Fibroblast of skin of right biceps (primary cell): ENCODE measurements at regions not wholly inside any gene's neighbourhood (a gene's known extent, or its start where the extent isn't known, plus 50 kb on each side); places are given as distances from the start of the nearest gene placed in this dataset.
"Not testable (repeated sequence)": the region's sequence is repeated elsewhere in the genome, so short reads cannot be mapped to it uniquely, and the experiment has no call there.

Experiments used
- DNase-seq: peaks from one replicate; pipeline ENCODE4 v3.0.0-alpha.2; 2013

GRCh38 chr10:131567279-131568162 is 256.0 kb upstream of the TCERG1L start:
- DNase-seq, result no peak

DNA sequence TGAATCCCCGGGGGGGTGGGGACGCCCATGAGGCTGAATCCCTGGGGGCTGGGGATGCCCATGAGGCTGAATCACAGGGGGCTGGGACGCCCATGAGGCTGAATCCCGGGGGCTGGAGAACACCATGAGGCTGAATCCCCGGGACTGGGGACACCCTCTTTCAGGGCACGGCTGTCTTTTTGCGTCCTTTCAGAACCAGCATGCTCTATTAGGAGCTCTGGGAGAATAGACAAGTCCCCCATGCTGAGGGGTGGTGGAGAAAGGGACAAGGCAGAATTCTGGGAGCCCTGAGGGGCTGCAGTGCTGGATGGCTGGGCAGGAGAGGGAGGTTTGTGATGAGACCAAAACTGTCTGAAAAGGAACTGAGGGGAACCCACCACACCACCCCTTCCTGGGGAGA is 257.3 kb upstream of the TCERG1L start:
- DNase-seq, result no peak

DNA sequence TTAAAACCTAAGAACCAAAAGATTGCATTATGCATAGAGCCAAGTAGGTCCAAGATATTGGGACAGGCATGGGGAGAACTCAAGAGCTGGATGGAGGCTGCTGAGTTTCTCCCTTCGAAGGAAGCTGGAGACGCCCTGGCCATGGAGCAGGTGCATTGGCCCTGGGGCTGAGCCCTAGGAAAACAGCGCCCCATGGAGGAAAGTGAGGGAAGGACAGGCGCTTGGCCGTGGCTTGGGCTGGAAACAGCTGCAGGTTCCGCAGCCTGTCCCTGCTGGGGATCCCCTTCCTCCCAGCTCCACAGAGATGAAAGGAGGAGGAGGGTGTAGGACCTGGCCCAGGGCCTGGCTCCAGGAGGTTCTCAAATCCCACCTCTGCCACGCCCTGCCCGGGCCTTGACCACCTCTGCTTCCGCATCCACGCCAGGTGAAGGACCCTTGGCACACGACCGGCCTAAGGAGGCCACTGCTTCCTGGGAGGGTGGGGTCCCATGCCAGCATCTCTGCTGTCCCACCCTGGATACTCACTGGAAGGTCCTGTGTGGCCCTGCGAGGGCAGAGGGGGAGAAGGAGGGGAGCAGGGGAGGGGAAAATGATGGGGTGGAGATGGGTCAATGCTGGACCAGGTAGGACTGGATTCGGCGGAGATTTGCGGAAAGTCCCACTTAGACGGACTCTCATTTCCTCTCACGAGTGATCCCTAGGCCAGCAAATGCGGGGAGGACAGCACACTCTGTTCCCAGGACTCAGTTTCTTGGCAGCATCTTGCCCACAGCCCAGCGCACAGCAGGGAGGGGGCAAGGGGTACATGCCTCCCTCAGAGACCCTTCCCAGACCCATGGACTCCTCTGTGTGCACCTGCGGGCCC is 258.6 kb upstream of the TCERG1L start:
- DNase-seq, result no peak

- DNase-seq, result no peak
Observed at GRCh38 chr10:131570716-131571307, 259.3 kb upstream of the TCERG1L start.

- no peak for DNase-seq
Observed at GRCh38 chr10:131571346-131571745, 259.8 kb upstream of the TCERG1L start.

- DNase-seq, result no peak
Observed at GRCh38 chr10:131571865-131572264, 260.3 kb upstream of the TCERG1L start.

DNA sequence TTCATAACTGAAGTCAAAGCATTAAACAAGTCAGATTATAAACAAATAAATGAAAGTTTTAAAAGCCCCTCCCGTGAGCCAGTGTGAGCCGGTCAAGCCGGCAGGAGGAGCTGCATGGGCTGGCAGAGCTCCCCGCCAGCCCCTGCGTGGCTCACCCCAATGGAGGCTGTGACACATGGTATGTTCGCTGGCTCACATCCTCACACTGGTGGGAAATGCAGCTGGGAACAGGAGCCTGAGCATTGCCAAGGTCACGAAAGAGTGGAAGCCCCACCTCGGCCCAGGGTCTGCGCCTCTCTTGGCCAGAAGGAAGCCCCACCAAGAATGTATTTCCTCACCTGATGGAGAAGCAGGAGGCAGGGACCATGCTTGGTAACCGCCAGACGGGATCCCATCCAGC is 261.7 kb upstream of the TCERG1L start:
- no peak for DNase-seq

DNA sequence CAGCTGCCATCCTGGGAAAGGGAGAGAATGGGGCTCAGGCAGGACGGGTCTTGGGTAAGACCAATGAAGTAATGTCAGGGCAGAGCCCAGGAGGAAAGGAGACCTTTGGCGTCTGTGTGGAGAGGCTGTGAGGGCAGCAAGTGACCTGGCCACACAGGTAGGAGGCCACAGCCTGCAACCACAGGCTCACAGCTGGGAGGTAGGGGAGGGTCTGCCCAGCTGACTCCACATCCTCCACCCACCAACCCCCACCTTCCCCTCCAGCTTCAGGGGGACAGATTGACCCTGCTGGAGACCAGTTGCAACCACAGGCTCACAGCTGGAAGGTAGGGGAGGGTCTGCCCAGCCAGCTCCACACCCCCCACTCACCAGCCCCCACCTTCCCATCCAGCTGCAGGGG is 262.2 kb upstream of the TCERG1L start:
- DNase-seq, result no peak

DNA sequence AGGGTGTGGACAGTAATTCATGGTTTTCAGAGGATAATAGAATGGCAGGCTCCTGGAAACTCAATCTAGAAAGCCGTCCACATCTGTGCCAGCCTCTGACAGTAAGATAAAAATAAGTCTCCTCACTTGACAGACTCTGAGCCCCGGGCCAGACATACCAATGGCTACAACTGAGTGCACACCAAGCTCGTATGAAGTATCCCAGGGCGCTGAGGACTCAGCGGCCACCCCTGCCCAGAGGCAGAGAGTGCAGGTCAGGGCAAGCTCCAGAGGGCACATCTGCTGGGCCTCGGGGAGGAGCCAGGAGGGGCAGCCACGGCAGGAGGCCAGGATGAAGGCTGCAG is 262.8 kb upstream of the TCERG1L start:
- no peak for DNase-seq

DNA sequence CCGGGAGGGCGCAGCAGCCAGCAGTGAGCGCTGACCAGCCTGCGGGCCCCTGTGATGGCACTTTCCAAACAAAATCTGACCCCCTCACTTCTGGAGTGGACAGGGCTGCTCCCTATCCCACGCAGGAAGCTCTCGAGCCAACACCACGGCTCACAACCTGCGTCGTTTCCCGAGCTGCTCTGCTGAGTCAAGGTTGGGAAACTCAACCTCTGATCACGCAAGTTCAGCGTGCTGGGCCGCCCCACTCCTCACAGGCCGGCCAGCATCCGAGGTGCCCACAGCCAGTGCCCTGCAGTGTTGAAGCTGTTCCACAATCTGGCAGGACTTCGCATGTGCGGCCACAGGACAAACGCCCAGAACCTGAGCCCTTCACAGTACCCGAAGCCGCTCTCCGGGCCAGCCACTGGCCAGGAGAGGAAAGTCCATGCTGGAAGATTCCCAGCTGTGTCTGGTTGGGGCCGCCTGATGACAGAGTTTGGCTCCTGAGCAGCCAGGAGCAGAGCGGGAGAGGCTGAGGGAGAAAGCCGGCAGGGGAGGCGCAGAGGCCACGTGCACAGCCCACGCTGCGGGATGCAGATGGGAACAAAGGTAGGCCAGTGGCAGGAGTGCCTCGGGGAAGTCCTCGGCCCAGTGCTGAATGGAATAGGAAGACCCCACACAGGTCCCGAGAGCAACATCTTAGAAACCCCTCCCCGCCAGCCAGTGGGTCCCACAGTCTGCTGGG is 263.3 kb upstream of the TCERG1L start:
- DNase-seq, result no peak

- DNase-seq, result no peak
Observed at GRCh38 chr10:131575877-131576276, 264.4 kb upstream of the TCERG1L start.

DNA sequence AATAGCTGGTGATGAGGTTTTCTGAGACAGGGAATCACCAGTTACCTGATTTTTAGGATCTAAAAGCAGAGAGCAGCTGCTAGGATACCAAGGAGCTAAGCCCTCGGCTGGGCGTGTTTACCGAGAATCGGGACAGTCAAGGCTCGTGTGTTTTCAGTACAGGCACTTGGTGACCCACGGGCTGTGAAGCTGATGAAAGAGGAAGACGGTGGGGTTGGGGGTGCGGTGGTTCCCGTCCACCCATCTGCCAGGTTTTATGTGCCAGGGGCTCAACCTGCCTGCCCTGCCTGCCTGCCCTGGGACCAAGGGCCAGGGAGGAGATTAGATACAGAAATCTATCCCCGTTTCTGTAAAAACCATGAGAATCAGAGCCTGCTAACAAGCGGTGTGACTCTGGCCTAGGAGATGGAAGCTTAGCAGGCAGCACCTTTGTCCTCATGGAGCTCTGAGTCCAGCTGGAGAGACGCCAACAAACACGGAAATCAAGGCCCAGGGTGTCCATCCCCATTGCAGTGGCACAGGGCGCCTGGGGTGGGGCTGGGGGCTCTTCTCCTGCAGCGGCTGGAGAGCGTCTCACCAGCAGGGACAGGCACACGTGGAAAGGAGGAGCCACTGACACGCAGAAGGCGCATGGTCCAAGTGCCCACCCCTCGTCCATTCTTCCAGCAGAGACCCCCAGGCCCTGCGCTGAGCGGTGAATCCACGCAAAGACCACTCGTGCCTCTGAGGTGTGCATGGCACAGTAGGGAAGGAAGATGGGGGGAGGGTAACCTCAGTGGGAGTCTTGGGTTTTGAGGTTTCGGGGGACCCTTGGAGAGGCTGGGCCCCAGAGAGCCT is 265.0 kb upstream of the TCERG1L start:
- no peak for DNase-seq

GRCh38 chr10:131577178-131577555 is 265.6 kb upstream of the TCERG1L start:
- DNase-seq, result no peak

DNA sequence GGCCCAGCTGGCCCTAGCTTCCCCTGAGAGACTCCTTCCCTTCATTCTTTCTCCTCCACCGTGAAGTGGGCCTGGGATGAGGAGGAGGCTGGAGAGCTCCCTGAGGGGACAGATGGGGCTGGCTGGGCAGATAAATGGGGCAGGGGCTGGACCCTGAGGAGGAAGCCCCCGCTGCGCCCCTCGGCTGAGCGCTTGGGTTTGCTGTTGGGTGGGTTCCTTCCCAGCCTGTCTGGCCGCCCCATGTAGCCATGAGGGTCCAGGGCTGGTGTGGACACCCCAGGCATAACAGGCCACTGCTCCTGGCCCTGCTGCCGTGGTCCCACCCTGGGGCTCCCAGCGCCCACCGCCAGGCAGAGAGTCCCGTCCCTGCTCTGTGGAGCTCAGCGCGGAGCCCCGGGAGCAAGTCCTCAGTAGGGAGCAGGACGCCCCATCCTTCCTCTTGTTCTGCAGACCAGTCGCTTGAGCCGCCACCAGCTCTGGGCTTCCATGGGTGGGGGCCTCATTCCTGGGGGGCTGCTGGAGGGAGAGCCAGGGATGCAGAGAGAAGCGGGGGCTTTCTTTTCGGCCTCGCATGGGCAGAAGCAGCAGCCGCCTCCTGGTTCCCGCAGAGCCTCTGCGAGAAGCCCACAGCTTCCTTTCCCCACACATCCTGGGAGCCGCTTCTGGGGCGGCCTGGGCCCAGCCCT is 266.4 kb upstream of the TCERG1L start:
- no peak for DNase-seq

DNA sequence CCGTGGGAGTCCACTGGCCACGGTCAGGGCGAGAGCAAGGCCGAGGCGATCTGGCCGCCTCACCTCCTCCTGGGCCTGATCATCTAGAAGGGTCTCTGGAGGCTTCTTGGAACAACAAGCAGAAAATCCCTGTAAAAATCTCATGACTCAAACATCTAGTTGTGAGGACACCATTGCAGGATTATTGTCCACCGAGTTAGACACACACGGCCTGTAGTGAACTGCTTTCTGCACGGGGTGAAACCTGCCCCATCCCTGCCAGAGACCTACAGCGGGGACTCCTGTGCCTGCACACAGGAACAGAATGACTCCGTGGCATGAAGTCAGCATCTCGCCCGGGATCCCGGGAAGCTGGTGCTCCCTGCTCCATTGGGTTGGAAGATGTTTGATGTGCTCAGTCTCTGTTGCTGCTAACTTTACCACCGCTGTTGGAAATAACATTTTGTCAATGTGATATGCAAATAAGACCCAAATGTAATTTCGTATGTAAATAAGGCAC is 267.0 kb upstream of the TCERG1L start:
- no peak for DNase-seq

GRCh38 chr10:131579251-131580071 is 267.9 kb upstream of the TCERG1L start:
- no peak for DNase-seq

DNA sequence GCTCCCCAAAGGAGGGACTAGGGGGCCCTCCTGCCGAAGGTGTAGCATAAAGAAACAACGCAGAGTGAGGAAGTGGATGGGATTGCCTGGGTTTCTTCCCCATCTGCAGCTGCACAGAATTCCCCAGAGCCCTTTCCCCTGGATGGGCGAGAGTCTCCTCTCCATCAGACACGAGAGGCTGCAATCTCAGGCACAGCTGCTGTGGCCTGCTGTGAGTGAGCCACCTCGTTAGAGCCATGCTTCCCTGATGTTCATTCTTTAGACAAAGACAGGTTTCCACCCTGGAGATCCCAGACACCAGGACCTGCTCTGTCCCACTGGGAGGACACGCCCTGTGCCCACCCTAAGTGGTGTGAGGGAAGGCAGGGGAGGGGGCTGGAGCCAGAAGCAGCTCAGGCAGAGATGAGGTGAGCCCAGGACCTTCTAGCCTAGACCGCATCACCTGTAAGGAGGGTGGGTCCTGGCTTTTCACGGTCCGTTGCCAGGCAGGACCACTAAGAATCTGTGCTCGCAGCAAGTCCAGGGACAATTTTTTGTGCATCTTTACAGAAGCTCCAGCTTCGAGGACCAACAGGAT is 268.6 kb upstream of the TCERG1L start:
- no peak for DNase-seq

- no peak for DNase-seq
Observed at GRCh38 chr10:131580674-131581073, 269.2 kb upstream of the TCERG1L start.

DNA sequence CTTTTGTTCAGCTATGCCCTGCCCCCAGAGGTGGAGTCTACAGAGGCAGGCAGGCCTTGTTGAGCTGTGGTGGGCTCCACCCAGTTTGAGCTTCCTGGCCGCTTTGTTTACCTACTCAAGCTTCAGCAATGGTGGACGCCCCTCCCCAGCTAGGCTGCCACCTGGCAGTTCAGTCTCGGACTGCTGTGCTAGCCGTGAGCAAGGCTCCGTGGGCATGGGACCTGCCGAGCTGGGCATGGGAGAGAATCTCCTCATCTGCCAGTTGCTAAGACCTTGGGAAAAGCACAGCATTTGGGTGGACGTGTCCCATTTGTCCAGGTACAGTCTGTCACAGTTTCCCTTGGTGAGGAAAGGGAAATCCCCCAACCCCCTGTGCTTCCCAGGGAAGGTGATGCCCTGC is 270.0 kb upstream of the TCERG1L start:
- not testable (repeated sequence) for DNase-seq

DNA sequence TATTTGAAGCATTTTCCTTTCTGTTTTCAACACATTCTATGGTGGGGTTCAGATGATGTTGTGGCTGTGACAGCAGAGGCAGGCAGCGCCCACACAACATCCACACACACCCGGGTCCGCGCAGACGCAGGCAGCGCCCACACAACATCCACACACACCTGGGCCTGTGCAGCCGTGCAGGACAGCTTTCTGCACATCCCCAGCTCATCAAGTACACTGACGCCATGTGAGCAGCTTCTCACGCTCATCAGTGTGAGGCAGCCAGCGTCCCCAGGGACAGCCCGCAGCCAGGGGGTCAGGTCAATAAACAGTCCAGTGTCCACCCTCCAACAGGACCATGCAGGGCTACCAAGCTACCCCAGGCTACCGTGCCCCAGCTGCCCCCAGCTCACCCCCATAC is 272.8 kb upstream of the TCERG1L start:
- DNase-seq, result no peak
